Spleen (tissue), 7 donors: ENCODE measurements at regions not wholly inside any gene's neighbourhood (a gene's known extent, or its start where the extent isn't known, plus 50 kb on each side); places are given as distances from the start of the nearest gene placed in this dataset.

Experiments
- POLR2A ChIP-seq, 3 donors: fragments of 450-650 bp; IDR thresholded peaks; one replicate each; pipeline ENCODE4 v1.5.1; 2017; ENCODE audit warnings: antibody characterized with exemption in 3 of 3, mild to moderate bottlenecking in 1 of 3
- POLR2AphosphoS5 ChIP-seq, 3 donors: sonication (generic); formaldehyde crosslinking; IDR thresholded peaks; one replicate each; pipeline ENCODE4 v1.5.1; 2017; ENCODE audit warnings: antibody characterized with exemption in 3 of 3
- TF ChIP-seq, protein P1 (sequence below), 11 experiments: fragments of 200-600 bp in 7 of 11; fragments of 450-650 bp in 4 of 11; sonication (generic) in 4 of 11; IDR thresholded peaks in 8 of 11; conservative IDR thresholded peaks in 3 of 11; 1 replicate in 7 of 11; 2 replicates in 4 of 11; pipeline versions ENCODE4 v1.4.0 to v1.8.0; 2016 to 2021; ENCODE audit warnings: antibody characterized with exemption in 11 of 11, inconsistent platforms in 4 of 11, mild to moderate bottlenecking in 1 of 11
- donor health status: DM: no; HTN: no; CAD: no; lungs with moderate emphysema.
- donor health status: DM: no; HTN: no; CAD: no.
- donor health status: DM: no; HTN: no; CAD: no.

DNA sequence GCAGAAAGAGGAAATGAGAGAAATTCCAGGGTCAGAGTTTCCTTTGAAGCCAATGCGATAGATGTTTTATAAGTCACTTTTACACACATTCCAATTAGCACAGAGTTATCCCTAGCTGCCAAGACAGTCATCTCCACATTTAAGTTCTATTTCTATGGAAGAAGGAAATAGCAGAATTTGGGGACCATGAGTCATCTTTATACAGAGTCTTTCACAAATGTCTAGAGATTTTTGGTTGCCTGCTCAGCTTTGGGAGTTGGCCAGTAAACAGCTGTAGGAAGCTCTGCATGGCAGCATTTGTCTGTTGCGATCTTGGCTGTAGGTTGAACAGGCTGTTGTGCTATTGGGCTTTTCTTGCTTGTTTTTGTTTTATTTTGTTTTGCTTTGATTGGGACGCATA lies 884.3 kb downstream of the GALC start:
- TF ChIP-seq, protein P1, sequence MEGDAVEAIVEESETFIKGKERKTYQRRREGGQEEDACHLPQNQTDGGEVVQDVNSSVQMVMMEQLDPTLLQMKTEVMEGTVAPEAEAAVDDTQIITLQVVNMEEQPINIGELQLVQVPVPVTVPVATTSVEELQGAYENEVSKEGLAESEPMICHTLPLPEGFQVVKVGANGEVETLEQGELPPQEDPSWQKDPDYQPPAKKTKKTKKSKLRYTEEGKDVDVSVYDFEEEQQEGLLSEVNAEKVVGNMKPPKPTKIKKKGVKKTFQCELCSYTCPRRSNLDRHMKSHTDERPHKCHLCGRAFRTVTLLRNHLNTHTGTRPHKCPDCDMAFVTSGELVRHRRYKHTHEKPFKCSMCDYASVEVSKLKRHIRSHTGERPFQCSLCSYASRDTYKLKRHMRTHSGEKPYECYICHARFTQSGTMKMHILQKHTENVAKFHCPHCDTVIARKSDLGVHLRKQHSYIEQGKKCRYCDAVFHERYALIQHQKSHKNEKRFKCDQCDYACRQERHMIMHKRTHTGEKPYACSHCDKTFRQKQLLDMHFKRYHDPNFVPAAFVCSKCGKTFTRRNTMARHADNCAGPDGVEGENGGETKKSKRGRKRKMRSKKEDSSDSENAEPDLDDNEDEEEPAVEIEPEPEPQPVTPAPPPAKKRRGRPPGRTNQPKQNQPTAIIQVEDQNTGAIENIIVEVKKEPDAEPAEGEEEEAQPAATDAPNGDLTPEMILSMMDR (IDR thresholded peaks at IDR 0.05 in 8 of 11, conservative IDR thresholded peaks at IDR 0.05 in 3 of 11): no peak
- no peak for TF ChIP-seq POLR2A (IDR thresholded peaks at IDR 0.05)
- TF ChIP-seq POLR2AphosphoS5 (IDR thresholded peaks at IDR 0.05): no peak
